Endodermal cell (in vitro differentiated cells): ENCODE measurements at regions not wholly inside any gene's neighbourhood (a gene's known extent, or its start where the extent isn't known, plus 50 kb on each side); places are given as distances from the start of the nearest gene placed in this dataset.

Experiments used
- DNase-seq: peaks from one replicate; pipeline ENCODE4 v3.0.0-alpha.2; 2017
- H3K27ac ChIP-seq: 2 replicates; pipeline ENCODE4 v1.5.1; 2013; ENCODE audit warnings: mild to moderate bottlenecking, low read depth, low read length, moderate library complexity
- H3K27me3 ChIP-seq: 2 replicates; pipeline ENCODE4 v1.6.1; 2013; ENCODE audit warnings: mild to moderate bottlenecking, low read length, moderate library complexity; ENCODE audit not compliant: insufficient read depth, control insufficient read depth, poor library complexity, severe bottlenecking
- H3K36me3 ChIP-seq: 2 replicates; pipeline ENCODE4 v1.7.0; 2013; ENCODE audit warnings: mild to moderate bottlenecking, low read length, moderate library complexity; ENCODE audit not compliant: control insufficient read depth, insufficient read depth
- H3K4me1 ChIP-seq: one replicate; pipeline ENCODE4 v1.7.0; 2013; ENCODE audit warnings: low read length; ENCODE audit not compliant: control insufficient read depth, insufficient read depth
- H3K4me3 ChIP-seq: 2 replicates; pipeline ENCODE4 v1.5.1; 2013; ENCODE audit warnings: mild to moderate bottlenecking, low read length, moderate library complexity
- H3K9ac ChIP-seq: 2 replicates; pipeline ENCODE4 v1.6.1; 2013; ENCODE audit warnings: mild to moderate bottlenecking, low read length, moderate library complexity; ENCODE audit not compliant: poor library complexity, severe bottlenecking; ENCODE audit errors: extremely low read depth
- H3K9me3 ChIP-seq: 2 replicates; pipeline ENCODE4 v1.6.1; 2013; ENCODE audit warnings: mild to moderate bottlenecking, low read length, moderate library complexity; ENCODE audit not compliant: control insufficient read depth
- H3K27ac Mint-ChIP-seq: 2 replicates; pipeline ENCODE4 v1.8.0; 2020; ENCODE audit warnings: mixed read lengths
- H3K27me3 Mint-ChIP-seq: 2 replicates; pipeline ENCODE4 v1.8.0; 2021; ENCODE audit warnings: mild to moderate bottlenecking, mixed read lengths; ENCODE audit not compliant: insufficient read depth
- H3K36me3 Mint-ChIP-seq: 2 replicates; pipeline ENCODE4 v1.8.0; 2020; ENCODE audit warnings: low read depth, mixed read lengths
- H3K4me1 Mint-ChIP-seq: 2 replicates; pipeline ENCODE4 v1.8.0; 2020; ENCODE audit warnings: mixed read lengths
- H3K4me3 Mint-ChIP-seq: 2 replicates; pipeline ENCODE4 v1.8.0; 2020; ENCODE audit warnings: mild to moderate bottlenecking, moderate library complexity, mixed read lengths
- H3K9me3 Mint-ChIP-seq: 2 replicates; pipeline ENCODE4 v1.8.0; 2020; ENCODE audit warnings: mild to moderate bottlenecking, mixed read lengths
- CTCF ChIP-seq: fragments of 200-600 bp; sonication (generic); conservative IDR thresholded peaks from 2 replicates; pipeline ENCODE4 v1.5.0; 2021; ENCODE audit warnings: antibody characterized with exemption, mild to moderate bottlenecking
- WGBS, 2 experiments: methylation state at CpG; one replicate each; pipeline versions ENCODE4 v1.1.5 to v1.1.7; 2013; ENCODE audit warnings: missing lambda C conversion rate in 2 of 2, mixed read lengths in 1 of 2; ENCODE audit not compliant: insufficient coverage in 1 of 2, insufficient read length in 1 of 2; 5-methylcytosine and 5-hydroxymethylcytosine counted together

- H3K27ac ChIP-seq: no peak overlapping the region
- Mint-ChIP-seq H3K36me3 (no peaks in the 10 kb centered on the region), H3K4me3 (no peak overlapping the region), H3K4me1 (no peaks in the 10 kb centered on the region), H3K27me3 (no peaks in the 10 kb centered on the region), H3K9me3 (no peaks in the 10 kb centered on the region), H3K27ac (no peak overlapping the region)
- no peaks in the 10 kb centered on the region for H3K4me1 ChIP-seq
- H3K4me3 ChIP-seq: no peak overlapping the region
- no peak for TF ChIP-seq CTCF
- H3K36me3 ChIP-seq: no peaks in the 10 kb centered on the region
- no peak for DNase-seq
- no peaks in the 10 kb centered on the region for H3K9me3 ChIP-seq
- 90 to 96% methylated on average over 2 of the region's 2 CpGs for WGBS, 2 experiments
- no peak overlapping the region for H3K9ac ChIP-seq
- no peaks in the 10 kb centered on the region for H3K27me3 ChIP-seq
Measured at GRCh38 chr20:10109641-10110040, 74.9 kb downstream of the ANKEF1 start.

- Histone ChIP-seq H3K36me3 (no peaks in the 10 kb centered on the region), H3K4me1 (no peaks in the 10 kb centered on the region), H3K27me3 (no peaks in the 10 kb centered on the region), H3K4me3 (no peak overlapping the region), H3K27ac (no peak overlapping the region), H3K9me3 (no peaks in the 10 kb centered on the region), H3K9ac (no peak overlapping the region)
- H3K9me3 Mint-ChIP-seq: no peaks in the 10 kb centered on the region
- H3K4me1 Mint-ChIP-seq: no peaks in the 10 kb centered on the region
- no peak for TF ChIP-seq CTCF
- 95 to 100% methylated on average over 1 of the region's 1 CpG for WGBS, 2 experiments
- DNase-seq: no peak
- no peaks in the 10 kb centered on the region for H3K36me3 Mint-ChIP-seq
- no peak overlapping the region for H3K4me3 Mint-ChIP-seq
- no peak overlapping the region for H3K27ac Mint-ChIP-seq
- no peaks in the 10 kb centered on the region for H3K27me3 Mint-ChIP-seq
Measured at GRCh38 chr20:10110151-10110550, 75.4 kb downstream of the ANKEF1 start.

DNA sequence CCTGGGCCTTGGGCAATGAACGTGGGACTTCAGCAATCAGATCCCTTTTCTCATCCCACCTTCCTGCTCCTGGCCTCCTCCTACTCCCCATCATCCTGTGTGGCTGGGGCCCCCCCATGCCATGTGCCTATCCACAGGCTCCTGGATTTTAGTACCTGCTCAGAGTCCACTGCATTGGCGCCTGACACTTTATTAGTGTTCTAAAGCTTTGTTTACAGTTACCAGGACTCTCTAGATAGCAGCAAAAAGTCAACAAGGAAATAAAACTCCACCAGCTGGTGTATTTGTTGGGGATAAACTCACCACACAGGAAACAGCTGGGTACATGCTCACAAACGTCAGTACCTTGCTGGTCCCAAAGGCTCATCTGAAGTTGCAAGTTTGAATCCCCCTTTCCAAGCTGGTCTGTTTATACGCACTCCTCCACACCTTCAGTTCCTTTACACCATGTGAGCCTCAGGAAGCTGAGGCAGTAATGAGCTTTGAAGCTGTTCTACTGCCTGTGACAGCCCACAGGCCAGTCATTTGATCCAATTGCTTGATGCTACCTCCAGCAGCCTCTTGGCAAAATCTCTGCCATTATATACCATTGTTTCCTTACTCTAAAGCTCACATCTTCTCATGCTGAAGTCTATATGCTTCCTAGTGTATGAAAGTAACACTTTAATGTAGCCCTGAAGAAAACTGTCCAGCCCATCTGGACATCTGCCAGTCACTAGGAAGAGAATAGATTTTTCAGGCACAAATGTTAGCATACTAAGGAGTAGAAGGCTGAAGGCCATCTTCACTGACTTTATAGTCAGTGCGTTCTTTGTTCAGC, 76.6 kb downstream of the ANKEF1 start:
- H3K27me3 Mint-ChIP-seq: no peaks in the 10 kb centered on the region
- DNase-seq: no peak
- no peak overlapping the region for H3K4me3 ChIP-seq
- H3K9ac ChIP-seq: no peak overlapping the region
- H3K27me3 ChIP-seq: no peaks in the 10 kb centered on the region
- H3K4me1 ChIP-seq: no peaks in the 10 kb centered on the region
- H3K9me3 Mint-ChIP-seq: no peaks in the 10 kb centered on the region
- no peak for TF ChIP-seq CTCF
- no peaks in the 10 kb centered on the region for H3K4me1 Mint-ChIP-seq
- H3K36me3 ChIP-seq: no peaks in the 10 kb centered on the region
- H3K4me3 Mint-ChIP-seq: no peak overlapping the region
- no peaks in the 10 kb centered on the region for H3K36me3 Mint-ChIP-seq
- no peak overlapping the region for H3K27ac ChIP-seq
- 86 to 89% methylated on average over 5 of the region's 5 CpGs for WGBS, 2 experiments
- H3K27ac Mint-ChIP-seq: no peak overlapping the region
- no peaks in the 10 kb centered on the region for H3K9me3 ChIP-seq
